Osteoblast (primary cell): ENCODE measurements at regions not wholly inside any gene's neighbourhood (a gene's known extent, or its start where the extent isn't known, plus 50 kb on each side); places are given as distances from the start of the nearest gene placed in this dataset.

Source experiments
- DNase-seq: peaks from one replicate; pipeline ENCODE4 v3.0.0; 2011; ENCODE audit warnings: low spot score, mixed read lengths; ENCODE audit not compliant: insufficient read length; ENCODE audit errors: missing footprints
- H2AFZ ChIP-seq: 2 replicates; pipeline ENCODE4 v1.6.0; 2011; ENCODE audit warnings: mild to moderate bottlenecking, low read length
- H3K27ac ChIP-seq: 2 replicates; pipeline ENCODE4 v1.5.1; 2011; ENCODE audit warnings: mild to moderate bottlenecking, low read depth, low read length, moderate library complexity
- H3K27me3 ChIP-seq: 2 replicates; pipeline ENCODE4 v1.6.0; 2012; ENCODE audit warnings: mild to moderate bottlenecking, control low read depth, inconsistent platforms, low read length, moderate library complexity; ENCODE audit not compliant: insufficient read depth
- H3K36me3 ChIP-seq: 2 replicates; pipeline ENCODE4 v1.5.1; 2011; ENCODE audit warnings: mild to moderate bottlenecking, low read length, control low read depth, moderate library complexity; ENCODE audit not compliant: insufficient read depth
- H3K4me1 ChIP-seq: 2 replicates; pipeline ENCODE4 v1.5.1; 2011; ENCODE audit warnings: mild to moderate bottlenecking, low read length, control low read depth, moderate library complexity; ENCODE audit not compliant: insufficient read depth
- H3K4me2 ChIP-seq: 2 replicates; pipeline ENCODE4 v1.6.0; 2011; ENCODE audit warnings: mild to moderate bottlenecking, low read length; ENCODE audit not compliant: insufficient read depth
- H3K4me3 ChIP-seq: fragments of 200-600 bp; sonication (generic); 3 replicates; pipeline ENCODE4 v1.5.1; 2012; ENCODE audit warnings: mild to moderate bottlenecking, low read length, inconsistent platforms; ENCODE audit not compliant: insufficient read depth
- H3K79me2 ChIP-seq: 2 replicates; pipeline ENCODE4 v1.6.0; 2012; ENCODE audit warnings: mild to moderate bottlenecking, low read length, control low read depth, inconsistent platforms; ENCODE audit not compliant: insufficient read depth
- H3K9me3 ChIP-seq: 2 replicates; pipeline ENCODE4 v1.5.1; 2011; ENCODE audit warnings: low read depth, low read length, control low read depth
- H4K20me1 ChIP-seq: 2 replicates; pipeline ENCODE4 v1.6.0; 2012; ENCODE audit warnings: mild to moderate bottlenecking, low read length, control low read depth; ENCODE audit not compliant: insufficient read depth
- TF ChIP-seq, protein P1 (sequence below): IDR thresholded peaks from 2 replicates; pipeline ENCODE4 v1.5.1; 2011; ENCODE audit warnings: mild to moderate bottlenecking, low read depth, low read length, moderate library complexity; ENCODE audit errors: extremely low read depth

DNA sequence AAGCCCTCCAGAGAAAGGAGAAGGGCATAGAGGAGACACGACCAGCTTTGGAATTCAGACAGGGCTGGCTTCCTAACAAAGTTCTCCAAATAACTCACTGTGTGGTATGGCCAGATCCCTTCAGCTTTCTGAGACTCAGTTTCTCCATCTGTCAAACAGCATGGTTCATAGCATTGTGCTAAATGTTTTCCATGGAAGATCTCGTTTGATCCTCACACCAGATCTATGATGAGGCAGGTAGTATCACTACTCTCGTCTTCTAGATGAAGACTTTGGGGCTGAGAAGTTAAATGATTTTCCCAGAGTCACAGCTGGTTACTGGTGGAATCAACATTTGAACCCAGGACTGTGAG, 507.3 kb downstream of the HAPSTR1 start:
- Histone ChIP-seq H3K27me3 (no peaks in the 10 kb centered on the region), H3K79me2 (no peaks in the 10 kb centered on the region)
- TF ChIP-seq, protein P1, sequence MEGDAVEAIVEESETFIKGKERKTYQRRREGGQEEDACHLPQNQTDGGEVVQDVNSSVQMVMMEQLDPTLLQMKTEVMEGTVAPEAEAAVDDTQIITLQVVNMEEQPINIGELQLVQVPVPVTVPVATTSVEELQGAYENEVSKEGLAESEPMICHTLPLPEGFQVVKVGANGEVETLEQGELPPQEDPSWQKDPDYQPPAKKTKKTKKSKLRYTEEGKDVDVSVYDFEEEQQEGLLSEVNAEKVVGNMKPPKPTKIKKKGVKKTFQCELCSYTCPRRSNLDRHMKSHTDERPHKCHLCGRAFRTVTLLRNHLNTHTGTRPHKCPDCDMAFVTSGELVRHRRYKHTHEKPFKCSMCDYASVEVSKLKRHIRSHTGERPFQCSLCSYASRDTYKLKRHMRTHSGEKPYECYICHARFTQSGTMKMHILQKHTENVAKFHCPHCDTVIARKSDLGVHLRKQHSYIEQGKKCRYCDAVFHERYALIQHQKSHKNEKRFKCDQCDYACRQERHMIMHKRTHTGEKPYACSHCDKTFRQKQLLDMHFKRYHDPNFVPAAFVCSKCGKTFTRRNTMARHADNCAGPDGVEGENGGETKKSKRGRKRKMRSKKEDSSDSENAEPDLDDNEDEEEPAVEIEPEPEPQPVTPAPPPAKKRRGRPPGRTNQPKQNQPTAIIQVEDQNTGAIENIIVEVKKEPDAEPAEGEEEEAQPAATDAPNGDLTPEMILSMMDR = no peak

DNA sequence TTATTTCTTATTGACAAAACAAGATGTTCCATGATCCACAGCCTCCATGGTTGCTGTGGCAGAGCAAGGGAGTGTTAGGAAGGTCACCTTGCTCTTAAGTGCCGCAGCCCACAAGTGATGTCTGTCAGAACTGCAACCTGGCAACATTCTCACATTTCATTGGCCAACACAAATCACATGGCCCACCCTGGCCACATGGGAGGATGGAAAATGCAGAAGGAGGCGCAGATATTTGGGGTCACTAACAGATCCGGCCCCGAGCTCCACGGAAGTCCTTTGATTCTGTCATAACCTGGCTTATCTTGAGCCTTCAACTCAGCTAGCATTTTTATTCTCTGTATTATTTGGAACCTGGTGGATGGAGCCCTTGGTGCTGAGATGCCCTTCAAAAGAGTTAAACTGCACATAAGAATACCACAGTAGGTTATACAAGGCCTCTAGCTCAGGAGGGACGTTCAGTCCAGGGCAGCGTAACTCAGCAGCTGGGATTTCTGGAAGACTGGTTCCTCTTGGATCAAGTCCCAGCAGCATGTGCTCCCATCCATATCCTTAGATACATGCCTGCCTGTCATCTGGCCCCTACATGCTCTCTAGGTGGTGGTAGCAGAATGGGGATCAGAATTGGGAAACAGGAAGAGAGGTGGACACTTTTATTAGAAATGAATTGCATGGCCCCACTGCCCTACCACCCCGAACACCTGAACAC, 508.1 kb downstream of the HAPSTR1 start:
- Histone ChIP-seq H2AFZ (no peak overlapping the region), H3K36me3 (no peaks in the 10 kb centered on the region), H3K9me3 (no peaks in the 10 kb centered on the region), H3K27me3 (no peaks in the 10 kb centered on the region), H3K27ac (no peak overlapping the region), H3K4me3 (no peak overlapping the region), H4K20me1 (no peaks in the 10 kb centered on the region), H3K4me2 (no peak overlapping the region), H3K4me1 (no peaks in the 10 kb centered on the region), H3K79me2 (no peaks in the 10 kb centered on the region)
- TF ChIP-seq, protein P1 = no peak
- DNase-seq = no peak

More for the DNA sequence above, 507.3 kb downstream of the HAPSTR1 start:
- H3K27ac ChIP-seq = no peak overlapping the region
- H3K4me2 ChIP-seq = no peak overlapping the region
- H3K4me3 ChIP-seq = no peak overlapping the region
- no peak overlapping the region for H2AFZ ChIP-seq
- DNase-seq = no peak
- no peaks in the 10 kb centered on the region for H4K20me1 ChIP-seq
- H3K4me1 ChIP-seq = no peaks in the 10 kb centered on the region
- H3K9me3 ChIP-seq = no peaks in the 10 kb centered on the region
- H3K36me3 ChIP-seq = no peaks in the 10 kb centered on the region

DNA sequence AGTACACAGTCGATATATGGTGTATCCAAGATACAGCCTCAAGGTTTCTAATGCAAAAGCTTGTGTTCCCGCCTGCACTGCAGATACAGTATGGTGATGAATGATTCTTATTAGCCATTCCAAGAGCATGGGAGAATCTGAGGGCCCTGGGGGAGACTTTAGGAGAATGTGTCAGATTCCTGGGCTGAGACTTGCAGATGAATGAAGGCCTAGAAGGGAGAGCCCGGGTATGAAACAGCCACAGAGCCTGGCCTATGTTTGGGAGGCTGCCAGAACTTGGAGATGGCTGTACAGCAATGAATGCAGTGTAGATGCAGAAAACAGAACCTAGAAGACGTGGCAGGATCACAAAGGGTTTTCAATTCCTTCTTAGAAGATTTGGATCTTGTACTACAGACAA, 510.7 kb downstream of the HAPSTR1 start:
- TF ChIP-seq, protein P1 = no peak
- no peaks in the 10 kb centered on the region for H3K36me3 ChIP-seq
- H3K4me3 ChIP-seq = no peak overlapping the region
- H3K4me2 ChIP-seq = no peak overlapping the region
- DNase-seq = no peak
- no peak overlapping the region for H3K27ac ChIP-seq
- no peaks in the 10 kb centered on the region for H3K27me3 ChIP-seq
- H3K9me3 ChIP-seq = no peaks in the 10 kb centered on the region
- H3K79me2 ChIP-seq = no peaks in the 10 kb centered on the region
- H3K4me1 ChIP-seq = no peaks in the 10 kb centered on the region
- no peak overlapping the region for H2AFZ ChIP-seq
- no peaks in the 10 kb centered on the region for H4K20me1 ChIP-seq

DNA sequence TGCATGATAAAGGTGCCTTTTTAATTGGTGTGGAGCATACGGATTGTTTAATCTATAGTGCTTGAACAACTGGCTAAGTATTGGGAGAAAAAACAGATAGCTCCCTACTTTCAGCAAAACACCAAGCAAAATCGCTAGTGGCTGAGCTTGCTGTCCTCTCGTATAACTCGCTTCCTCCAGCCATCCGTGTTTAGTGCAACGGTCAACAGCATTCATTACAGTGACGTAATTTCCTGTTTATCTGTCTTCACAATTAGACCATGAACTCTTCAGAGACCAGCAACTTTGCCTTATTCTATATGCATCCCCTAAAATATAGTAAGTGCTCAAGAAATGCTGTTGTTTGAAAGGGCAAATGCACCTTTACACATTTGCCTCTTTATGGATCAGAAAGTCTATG, 511.9 kb downstream of the HAPSTR1 start:
- no peaks in the 10 kb centered on the region for H3K4me1 ChIP-seq

More for the DNA sequence above, 511.9 kb downstream of the HAPSTR1 start:
- Histone ChIP-seq H3K4me2 (no peak overlapping the region), H3K27me3 (no peaks in the 10 kb centered on the region), H2AFZ (no peak overlapping the region), H3K36me3 (no peaks in the 10 kb centered on the region), H4K20me1 (no peaks in the 10 kb centered on the region), H3K79me2 (no peaks in the 10 kb centered on the region), H3K9me3 (no peaks in the 10 kb centered on the region), H3K27ac (no peak overlapping the region), H3K4me3 (no peak overlapping the region)
- TF ChIP-seq, protein P1 = no peak
- no peak for DNase-seq
